SIG-M5 (cell line): ENCODE measurements at regions not wholly inside any gene's neighbourhood (a gene's known extent, or its start where the extent isn't known, plus 50 kb on each side); places are given as distances from the start of the nearest gene placed in this dataset.

ENCODE experiments used
- DNase-seq: peaks from one replicate; lab custom pipeline; 2025; lab: John Stamatoyannopoulos, UW

DNA sequence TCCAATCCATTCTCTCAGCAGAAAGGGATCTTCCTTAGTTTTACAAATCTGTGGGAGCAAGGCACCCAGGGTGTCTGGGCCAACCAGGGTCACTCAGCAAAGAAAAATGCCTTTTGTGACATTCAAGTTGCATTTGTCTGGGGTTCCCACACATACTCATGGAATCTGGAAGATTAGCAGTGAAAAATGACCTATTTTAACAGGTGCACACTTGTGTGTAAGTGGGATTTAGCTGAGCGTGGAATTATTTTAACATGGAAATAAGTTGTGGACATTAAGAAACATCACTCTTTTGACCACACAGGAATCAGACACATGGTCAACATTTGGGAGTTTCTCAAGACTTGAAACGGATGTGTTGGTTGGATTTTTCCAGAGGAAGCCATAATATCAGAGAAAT is 234.9 kb downstream of the OPA1 start:
- DNase-seq = no peak

DNA sequence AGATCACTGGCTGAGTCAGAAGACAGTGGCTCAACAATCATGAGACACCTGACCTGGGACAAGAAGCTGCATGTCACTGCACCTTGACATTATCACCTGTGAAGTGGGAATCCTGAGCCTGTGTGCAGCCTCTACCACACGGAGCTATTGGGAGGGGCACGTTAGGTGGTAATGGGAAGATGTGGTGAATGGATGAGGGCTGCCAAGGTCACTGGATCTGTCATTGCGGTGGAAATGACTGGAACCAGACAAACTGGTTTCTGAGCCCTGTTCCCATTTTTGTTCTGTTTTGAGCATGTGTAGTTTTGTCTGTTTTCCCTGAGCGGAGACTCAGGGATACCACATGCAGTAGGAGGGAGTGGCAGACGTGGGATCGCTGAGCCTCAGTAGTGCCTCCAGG is 235.5 kb downstream of the OPA1 start:
- DNase-seq = no peak

DNA sequence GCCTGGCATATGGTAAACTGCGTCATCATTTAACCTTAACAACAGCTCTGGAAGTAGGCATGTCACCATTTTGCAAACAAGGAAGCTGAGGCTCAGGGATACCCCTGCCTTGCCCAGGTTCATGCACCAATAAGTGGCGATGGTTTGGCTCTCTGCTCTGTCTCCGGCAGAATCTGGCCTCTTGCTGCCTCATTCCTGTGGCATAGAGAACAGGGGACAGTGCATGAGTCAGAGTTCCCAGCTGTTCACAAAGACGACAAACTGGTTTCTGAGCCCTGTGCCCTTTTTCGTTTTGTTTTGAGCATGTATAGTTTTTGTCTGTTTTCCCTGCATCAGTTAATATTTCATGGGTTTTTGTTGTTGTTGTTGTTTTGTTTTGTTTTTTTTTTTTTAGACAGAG is 236.8 kb downstream of the OPA1 start:
- DNase-seq = no peak

DNA sequence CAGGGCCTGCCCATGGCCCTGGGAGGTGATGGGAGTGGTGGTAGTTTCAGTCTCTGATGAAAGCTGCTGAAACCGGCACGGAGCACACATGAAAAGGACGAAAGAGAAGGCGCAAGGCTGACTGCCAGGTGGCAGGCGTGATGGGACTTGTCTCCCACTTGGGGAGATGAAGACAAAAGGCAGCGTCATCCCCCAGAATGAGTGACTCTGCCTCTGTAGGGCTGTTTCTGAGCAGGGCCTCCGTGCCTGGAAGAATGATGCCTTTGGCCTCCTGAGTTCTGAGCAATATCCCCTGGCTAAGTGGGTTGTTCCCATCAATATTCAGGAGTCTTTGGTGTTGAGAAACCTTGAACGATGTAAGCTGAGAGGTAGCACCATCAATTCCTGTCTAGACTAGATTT is 237.8 kb downstream of the OPA1 start:
- no peak for DNase-seq

DNA sequence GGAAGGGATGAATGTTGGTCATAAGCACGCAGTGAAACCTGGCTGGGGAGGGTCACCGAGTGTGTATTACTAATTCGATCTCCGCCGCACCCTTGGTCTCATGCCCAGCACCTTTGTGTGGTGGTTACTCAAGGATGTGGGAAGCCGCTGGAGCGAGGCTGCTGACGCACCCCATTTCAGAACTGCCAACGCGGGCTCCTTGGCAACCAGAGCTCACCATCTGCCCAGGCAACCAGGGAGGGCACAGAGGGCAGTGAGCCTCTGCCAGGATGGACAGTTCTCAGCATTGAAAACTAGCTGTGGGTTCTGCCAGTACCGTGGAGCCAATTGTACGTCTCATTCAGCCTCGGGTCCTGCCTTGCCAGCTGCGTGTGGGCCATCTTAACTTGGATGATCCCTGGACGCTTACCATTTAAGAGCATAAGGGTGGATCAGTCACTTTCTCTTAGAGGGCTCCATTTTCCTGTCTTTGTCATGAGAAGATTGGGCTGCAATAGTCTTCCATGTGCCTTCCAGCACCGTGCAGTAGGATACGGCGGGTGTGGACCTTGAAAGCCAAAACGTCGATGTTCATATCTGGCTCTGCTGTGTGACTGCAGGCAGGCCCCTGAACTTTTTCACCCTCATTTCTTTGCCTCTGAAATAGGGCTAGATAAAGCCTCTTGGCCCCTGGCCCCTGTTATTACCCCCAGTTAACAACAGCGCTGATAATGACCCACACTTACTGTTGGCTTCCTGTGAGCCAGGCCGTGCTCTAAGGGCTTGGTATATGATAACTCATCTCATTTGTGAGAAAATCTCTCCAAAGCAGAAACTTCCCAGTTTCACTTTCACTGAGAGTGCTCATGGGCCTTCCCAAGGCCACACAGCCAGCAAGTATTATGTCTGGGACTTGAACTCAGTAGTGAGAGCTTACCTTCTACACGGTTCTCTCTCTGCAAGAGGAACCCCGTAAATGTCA is 238.8 kb downstream of the OPA1 start:
- DNase-seq = no peak

DNA sequence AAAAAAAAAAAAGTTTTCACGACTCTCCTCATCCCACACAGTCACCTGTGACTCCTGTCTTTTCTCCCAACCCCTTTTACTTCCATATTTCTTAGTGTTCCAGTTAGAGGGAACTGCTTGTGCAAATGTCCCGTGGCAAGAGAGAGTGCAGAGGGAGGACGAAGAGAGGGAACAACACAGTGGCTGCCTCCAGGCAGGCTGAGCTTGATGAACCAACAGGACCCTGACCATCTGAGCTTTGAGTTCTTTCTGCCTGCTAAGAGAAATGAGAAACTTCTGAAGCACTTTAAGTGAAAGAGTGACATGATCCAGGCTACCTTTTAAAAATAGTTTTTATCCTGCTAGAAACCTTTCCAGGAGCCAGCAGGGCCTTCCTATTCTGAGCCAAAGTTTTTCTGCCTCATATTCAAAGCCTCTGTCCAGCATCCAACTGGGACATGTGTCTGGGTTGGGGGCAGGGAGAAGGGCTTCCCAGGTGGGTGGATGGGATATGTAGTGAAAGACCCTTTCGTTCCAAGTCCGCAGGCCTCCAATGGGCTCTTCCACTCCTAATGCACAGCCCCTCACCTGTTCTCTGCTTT is 239.9 kb downstream of the OPA1 start:
- no peak for DNase-seq

DNA sequence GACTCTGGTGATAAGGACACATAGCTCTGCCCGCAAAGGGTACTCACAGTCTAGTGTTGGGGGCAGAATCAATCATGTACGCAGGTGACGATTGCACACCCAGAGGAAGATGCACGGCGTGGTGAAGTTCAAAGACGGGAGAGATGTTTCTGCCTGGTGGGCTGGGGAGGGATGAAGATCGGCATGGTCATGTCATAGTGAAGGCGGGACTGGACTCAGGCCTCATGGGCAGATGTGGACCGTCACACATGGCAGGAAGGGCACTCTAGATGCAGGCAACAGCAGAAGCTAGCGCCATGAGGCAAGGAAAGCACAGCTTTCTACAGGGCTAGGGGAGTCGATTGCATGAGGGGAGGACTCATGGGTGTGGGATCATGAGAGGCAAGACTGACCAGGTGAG is 240.6 kb downstream of the OPA1 start:
- no peak for DNase-seq

DNA sequence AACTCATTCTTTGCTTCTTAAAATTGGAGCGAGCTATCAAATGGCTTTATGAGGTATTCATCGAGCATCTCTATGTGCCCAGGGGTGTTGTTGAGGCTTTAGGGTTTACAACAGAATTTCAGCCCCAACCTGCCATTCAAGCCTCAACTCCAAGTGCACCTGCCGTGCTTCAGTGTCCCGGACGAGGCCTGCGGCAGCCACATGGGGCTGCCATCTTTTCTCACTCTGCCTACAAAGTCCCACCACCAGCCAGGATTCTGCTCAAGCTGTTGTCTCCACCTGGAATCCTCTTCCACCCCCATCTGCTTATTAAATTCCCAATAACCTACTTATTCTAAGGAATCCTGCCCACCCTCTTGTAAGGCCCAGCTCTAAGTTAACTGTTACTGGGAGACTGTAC is 242.4 kb downstream of the OPA1 start:
- no peak for DNase-seq

DNA sequence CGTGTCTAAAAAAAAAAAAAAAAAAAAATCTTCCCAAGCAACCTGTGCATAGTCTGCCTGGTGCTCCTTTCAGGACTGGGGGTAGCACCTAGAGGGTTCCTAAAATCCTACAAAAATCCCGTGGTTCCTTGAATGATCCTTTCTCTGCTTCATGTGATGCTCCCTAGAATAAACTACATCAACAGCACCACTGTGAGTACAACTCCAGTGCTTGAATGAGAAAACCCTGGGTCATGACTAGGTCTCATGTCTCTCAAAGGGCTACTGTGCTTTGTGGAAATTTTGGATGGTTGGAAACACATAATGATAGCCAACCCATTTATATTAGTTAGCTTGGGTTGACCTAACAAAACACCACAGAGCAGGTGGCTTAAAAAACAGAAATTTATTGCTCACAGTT is 243.5 kb downstream of the OPA1 start:
- DNase-seq = no peak

DNA sequence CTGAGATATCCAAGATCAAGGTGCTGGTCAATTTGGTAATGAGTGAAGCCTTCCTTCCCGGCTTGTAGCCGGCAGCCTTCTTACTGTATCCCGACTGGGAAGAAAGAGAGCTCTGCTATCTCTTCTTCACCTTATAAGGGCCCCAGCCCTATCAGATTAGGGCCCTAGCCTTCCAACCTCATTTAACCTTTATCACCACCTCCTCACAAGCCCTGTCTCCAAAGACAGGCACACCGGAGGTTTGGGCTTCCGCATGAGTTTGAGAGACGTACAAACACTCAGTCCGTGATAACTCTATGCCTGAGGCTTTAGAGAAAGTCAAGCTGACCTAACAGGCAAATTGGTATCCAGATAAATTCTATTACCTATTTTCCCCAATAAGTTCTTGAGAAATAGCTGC is 243.9 kb downstream of the OPA1 start:
- no peak for DNase-seq

DNA sequence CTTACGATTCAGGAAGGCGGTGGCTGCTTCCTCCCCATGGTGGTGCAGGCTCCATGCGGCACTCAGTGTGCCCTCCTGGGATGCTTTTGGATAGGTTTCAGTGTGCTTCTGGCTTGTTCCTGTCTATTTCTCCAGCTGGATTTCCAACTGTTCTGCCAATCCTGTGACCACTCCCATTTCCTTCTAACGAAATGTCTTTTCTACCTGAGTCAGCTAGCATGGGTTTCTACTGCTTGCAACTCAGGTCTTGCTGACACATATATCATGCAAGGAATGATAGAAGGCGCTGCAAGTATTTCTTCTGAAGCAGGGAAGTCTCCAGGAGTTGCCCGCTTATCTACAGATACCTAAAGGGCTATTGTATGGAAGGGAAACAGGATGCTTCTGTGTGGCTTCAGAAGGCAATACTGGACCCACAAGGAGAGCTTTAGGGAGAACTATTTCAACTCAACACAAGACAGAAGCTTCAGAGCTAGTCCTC is 244.4 kb downstream of the OPA1 start:
- DNase-seq = no peak

DNA sequence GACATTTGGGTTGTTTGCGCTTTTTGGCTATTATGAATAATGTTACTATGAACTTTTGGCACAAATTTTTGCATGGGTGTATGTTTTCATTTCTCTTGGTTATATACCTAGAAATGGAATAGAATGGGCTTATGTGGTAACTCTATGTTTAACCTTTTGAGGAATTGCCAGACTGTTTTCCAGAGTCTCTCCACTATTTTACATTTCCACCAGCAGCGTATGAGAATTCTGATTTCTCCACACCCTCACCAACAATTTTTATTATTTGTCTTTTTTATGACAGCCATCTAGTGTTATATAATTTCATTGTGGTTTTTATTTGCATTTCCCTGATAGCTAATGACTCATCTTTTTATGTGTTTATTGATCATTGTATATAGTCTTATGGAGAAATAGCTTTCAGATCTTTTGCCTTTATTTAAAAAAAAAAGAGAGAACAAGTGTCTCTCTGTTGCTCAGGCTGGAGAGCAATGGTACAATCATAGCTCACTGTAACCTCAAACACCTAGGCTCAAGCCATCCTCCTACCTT is 247.2 kb downstream of the OPA1 start:
- no peak for DNase-seq

DNA sequence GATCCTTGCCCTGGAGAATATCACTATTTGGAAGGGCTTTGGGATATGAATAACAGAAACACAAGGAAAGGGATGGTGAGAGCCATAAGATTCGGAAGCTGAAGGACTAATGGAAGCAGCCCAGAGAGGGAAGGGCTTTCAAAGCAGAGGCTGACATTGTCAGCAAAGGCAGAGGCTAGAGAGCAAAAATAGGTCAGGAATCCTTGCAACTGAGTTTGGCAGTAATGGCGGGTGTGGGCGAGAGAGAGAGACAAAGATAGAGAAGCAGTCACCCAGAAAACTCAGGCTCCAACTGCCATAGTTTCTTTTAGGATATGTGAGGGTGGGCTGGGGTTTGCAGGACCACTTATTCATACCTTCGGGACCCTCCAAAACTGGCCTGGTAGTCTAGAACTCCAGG is 248.6 kb downstream of the OPA1 start:
- no peak for DNase-seq

DNA sequence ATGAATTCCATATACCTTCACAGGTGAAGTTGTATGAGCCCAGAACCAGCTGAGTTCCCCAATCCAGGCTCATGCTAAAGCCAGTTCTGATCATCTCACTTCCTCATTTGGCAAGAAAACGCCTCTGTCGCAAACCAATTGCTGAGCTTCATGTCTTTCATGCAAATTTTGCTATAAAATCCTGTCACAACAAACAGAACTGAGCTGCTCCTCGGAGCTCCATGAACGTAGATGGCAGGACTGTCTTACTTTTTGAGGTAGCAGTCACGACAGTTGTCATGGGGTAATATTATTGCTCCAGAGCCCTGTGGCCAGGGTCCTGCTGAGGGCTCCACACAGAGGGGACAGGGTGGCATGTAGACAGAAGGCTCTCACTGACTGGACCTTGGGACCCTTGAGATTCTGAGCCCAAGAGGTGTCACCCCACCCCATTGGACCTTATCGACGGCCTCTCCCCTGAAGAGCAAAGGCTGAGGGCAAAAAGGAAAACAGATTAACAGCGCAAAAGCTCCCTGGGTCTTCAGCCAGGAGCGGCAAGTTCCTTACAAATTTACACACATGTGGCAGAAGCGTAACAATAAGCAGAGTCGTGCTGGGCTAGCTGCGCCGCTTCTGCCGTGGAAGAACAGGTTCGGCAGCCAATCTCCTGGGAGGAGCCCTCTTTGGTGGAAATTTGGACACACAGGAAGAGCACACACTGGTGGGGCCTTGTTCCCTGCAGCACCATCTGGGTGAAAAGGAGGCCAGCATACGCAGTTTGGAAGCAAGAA is 249.2 kb downstream of the OPA1 start:
- peak; percentile 80 for DNase-seq

DNA sequence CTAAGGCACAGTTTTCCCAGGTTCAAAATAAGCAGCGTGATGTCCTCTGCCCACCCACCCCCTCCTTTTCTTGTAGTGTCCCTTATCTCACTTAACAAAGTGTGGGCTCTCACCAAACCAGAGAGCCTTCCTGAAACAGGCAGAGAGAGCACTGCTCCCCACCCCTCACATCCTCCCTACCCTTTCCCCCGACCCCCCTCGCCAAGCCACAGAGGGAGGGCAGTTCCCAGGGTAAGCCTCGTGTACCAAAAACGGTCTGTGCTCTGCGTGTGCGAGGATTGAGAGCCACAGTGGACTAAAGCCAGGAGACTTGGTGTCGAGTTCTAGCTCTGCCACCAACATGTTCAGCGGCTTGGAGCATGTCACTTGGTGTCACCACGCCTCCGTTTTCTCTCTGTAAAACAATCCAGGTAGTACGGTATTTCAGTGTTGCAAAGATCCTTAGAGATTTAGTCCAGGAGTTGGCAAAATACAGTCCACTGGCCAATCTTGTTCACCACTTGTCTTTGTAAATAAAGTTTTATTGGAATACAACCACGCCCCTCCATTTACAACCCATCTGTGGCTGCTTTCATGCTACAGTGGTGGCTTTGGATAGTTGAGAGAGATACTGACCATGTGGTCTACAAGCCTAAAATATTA is 249.9 kb downstream of the OPA1 start:
- no peak for DNase-seq

DNA sequence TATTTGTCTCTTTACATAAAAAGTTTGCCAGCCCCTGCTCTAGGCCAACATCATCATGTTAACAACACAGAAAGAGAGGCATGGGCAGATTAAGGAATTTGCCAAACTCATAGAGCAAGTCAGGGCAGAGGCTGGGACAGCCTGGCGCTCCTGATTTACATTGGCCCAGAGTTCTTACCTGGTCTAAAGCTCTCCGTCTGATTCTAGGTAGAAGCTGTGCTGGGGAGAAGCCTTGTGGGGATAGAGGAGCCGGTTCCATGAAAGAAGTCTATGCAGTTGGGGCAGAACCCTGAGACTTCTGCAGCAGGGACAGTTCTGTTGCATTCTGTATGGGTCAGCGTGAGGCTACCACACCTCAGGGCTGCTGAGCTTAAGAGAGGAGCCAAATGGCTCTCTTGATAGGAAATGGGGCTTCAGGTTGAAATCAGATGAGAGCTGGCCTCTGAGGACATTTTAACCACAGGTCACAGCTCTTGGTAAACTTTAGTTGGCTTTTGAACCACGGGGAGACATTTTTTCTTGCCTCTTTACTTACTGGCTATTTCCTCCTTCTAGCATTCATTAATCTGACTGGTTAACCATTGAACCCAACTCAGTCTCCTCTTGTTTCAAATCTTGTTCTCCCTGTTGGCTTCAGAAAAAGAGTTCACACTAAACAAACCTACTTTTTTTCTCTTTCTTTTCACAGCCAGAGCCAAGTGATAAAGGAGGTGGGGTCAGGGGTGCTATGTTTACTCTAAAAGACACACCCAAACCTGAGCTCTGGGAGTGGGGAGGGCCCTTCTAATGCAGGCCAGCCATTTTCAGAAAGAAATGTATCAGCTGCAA is 250.7 kb downstream of the OPA1 start:
- no peak for DNase-seq

DNA sequence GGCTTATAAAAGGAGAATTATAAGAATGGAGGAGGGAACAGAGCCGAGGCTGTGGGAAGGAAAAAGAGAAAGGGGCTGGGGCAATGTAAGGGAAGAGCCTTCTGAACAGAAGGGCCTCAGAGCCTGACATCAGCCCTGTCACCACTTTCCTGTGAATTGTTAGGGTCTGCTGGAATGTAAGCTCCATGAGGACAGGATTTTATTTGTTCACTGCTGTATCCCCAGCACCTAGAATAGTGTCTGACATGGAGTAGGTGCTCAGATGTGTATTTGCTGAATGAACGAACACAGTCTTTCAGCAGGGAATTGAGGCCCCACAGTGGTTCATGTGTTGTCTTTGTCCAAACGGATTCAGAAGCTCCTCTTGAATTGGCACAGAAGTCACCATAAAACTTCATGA is 251.5 kb downstream of the OPA1 start:
- no peak for DNase-seq

DNA sequence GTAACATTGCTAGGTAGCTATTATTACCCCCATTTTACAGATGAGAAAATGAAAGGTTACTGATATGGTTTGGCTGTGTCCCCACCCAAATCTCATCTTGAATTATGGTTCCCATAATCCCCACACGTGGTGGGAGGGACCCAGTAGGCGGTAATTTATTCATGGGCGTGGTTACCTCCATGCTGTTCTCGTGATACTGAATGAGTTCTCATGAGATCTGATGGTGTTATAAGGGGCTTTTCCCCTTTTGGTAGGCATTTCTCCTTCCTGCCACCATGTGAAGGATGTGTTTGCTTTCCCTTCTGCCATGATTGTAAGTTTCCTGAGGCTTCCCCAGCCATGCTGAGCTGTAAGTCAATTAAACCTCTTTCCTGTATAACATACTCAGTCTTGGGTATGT is 252.1 kb downstream of the OPA1 start:
- DNase-seq = no peak

DNA sequence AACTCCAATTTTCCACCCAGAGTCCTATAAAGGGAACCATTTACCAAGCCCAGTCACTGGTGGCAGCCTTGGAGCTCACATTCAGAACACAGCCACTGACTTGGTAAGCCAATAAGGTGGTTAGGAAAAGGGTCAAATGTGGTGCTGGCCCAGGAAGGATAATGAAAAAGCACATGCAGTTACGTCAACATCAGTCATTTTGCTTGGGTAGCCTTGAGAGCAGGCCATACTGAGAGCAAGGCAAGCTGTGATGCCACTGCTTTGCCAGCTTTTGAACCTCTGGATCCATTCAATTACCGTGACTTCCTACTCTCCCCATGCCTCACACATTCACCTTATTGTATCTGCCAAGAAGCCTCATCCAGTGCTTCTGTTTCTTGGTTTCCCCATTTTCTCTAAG is 253.6 kb downstream of the OPA1 start:
- DNase-seq = no peak

DNA sequence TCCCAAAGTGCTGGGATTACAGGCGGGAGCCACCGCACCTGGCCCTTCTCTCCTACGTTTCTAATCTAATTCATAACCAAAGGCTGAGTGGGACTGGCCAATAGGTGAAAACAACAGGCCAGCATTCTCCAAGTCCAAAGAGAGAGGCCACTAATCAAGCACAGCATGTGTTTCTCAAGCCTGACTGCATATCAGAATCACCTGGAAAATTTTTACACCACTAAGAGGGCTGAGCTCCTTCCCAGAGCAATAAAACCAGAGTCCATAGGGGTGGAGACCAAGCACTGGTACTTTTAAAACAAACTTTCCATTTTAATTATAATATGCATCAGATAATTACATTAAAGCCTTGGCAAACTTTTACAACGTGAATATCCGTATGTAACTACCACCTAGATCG is 254.4 kb downstream of the OPA1 start:
- DNase-seq = no peak

DNA sequence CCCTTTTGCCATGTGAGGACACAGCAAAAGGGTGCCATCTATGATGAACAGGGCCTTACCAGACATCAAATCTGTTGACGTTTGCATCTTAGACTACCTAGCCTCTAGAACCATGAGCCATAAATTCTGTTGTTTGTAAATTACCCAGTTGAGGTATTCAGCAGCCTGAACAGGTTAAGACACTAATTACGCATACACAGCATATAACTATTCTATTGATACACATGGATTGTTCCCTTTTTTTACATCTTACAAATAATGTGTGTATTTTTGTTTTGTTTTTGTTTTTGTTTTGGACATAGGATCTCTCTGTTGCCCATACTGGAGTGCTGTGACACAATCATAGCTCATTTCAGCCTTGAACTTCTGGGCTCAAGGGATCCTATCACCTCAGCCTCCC is 255.5 kb downstream of the OPA1 start:
- DNase-seq = no peak
